Right cardiac atrium (tissue), 5 donors: ENCODE measurements at regions not wholly inside any gene's neighbourhood (a gene's known extent, or its start where the extent isn't known, plus 50 kb on each side); places are given as distances from the start of the nearest gene placed in this dataset.

Source experiments
- ATAC-seq, 2 donors: fragments of 200-7000 bp; cut with Tn5 transposase; one replicate each; pipeline versions ENCODE4 v1.8.0 to v1.9.1; 2020; ENCODE audit warnings: moderate library complexity in 2 of 2, mild to moderate bottlenecking in 1 of 2
- DNase-seq, 3 donors: peaks; one replicate each; pipeline ENCODE4 v3.0.0-alpha.2; 2020
- H3K27ac ChIP-seq: one replicate; pipeline ENCODE4 v1.5.1; 2013; ENCODE audit warnings: mild to moderate bottlenecking, low read length, control low read depth, moderate library complexity
- H3K27me3 ChIP-seq: one replicate; pipeline ENCODE4 v1.6.1; 2013; ENCODE audit not compliant: control insufficient read depth, insufficient read depth
- H3K4me1 ChIP-seq: one replicate; pipeline ENCODE4 v1.6.1; 2013; ENCODE audit warnings: low read length; ENCODE audit not compliant: control insufficient read depth, insufficient read depth
- H3K4me3 ChIP-seq: one replicate; pipeline ENCODE4 v1.5.1; 2013; ENCODE audit warnings: low read length, control low read depth
- H3K9me3 ChIP-seq: one replicate; pipeline ENCODE4 v1.6.1; 2013; ENCODE audit warnings: low read length; ENCODE audit not compliant: control insufficient read depth
- WGBS: extraction: QIAGEN DNeasy Blood & Tissue Kit; methylation state at CpG from one replicate; pipeline ENCODE4 v1.1.7; 2013; 5-methylcytosine and 5-hydroxymethylcytosine counted together
- intact Hi-C, 4 donors: fragments of 100-400 bp; cut with DNase I; formaldehyde crosslinking; loops; one replicate each; pipeline versions ENCODE4 v1.11.0 to v1.14.0; 2022 to 2023
- donor health status: healthy with polysubstance abuse.
- donor health status: DM: no; HTN: yes; CAD: no.
- donor health status: DM: no; HTN: no; CAD: no.
- donor health status: DM: no; HTN: yes; CAD: no; lungs with severe emphysema.
- donor health status: DM: yes; HTN: yes; CAD: no.

- DNase-seq, result no peak
- Histone ChIP-seq H3K4me3 (no peak overlapping the region), H3K9me3 (no peaks in the 10 kb centered on the region), H3K27ac (no peak overlapping the region), H3K27me3 (no peaks in the 10 kb centered on the region), H3K4me1 (no peaks in the 10 kb centered on the region)
- 60% methylated on average over 2 of the region's 2 CpGs for WGBS
- intact Hi-C loops, result no loop called here
- ATAC-seq, result no peak
Observed at GRCh38 chr16:51766739-51767138, 615.7 kb upstream of the SALL1 start.

- Histone ChIP-seq H3K4me1 (no peaks in the 10 kb centered on the region), H3K9me3 (no peaks in the 10 kb centered on the region), H3K27ac (no peak overlapping the region), H3K4me3 (no peak overlapping the region), H3K27me3 (no peaks in the 10 kb centered on the region)
- intact Hi-C loops, result loop anchor here in 1 of 4 donors (5.0 kb wide), 1 partner anchor 621 kb away; no protein-coding TSS in a partner anchor
- ATAC-seq (peak; percentile 55 to 92), DNase-seq (peak in 2 of 3 donors; percentile 12 to 23)
- WGBS, result 70% methylated on average over 6 of the region's 6 CpGs
Observed at GRCh38 chr16:51763072-51763661, 612.1 kb upstream of the SALL1 start.

- intact Hi-C loops, result loop anchor here in 1 of 4 donors (5.0 kb wide), 1 partner anchor 620 kb away; no protein-coding TSS in a partner anchor
- no peaks in the 10 kb centered on the region for H3K4me1 ChIP-seq
- DNase-seq, result peak; percentile 78 to 92 (median 90)
- H3K9me3 ChIP-seq, result no peaks in the 10 kb centered on the region
- ATAC-seq, result peak; percentile 91 to 96
- H3K27ac ChIP-seq, result no peak overlapping the region
- no peaks in the 10 kb centered on the region for H3K27me3 ChIP-seq
- H3K4me3 ChIP-seq, result no peak overlapping the region
- 24% methylated on average over 30 of the region's 30 CpGs for WGBS
Observed at GRCh38 chr16:51762081-51762996, 611.3 kb upstream of the SALL1 start.

- WGBS, result 83% methylated on average over 9 of the region's 9 CpGs
- no peak for ATAC-seq
- no peaks in the 10 kb centered on the region for H3K27me3 ChIP-seq
Observed at GRCh38 chr16:51761001-51761400, 609.9 kb upstream of the SALL1 start.

GRCh38 chr16:51759999-51760398 lies 608.9 kb upstream of the SALL1 start:
- H3K9me3 ChIP-seq, result no peaks in the 10 kb centered on the region
- 65% methylated on average over 5 of the region's 5 CpGs for WGBS
- H3K4me3 ChIP-seq, result no peak overlapping the region
- no peak overlapping the region for H3K27ac ChIP-seq
- intact Hi-C loops, result loop anchor here in 2 of 4 donors (5.0 to 10.0 kb wide), 2 partner anchors 615 to 618 kb away; no protein-coding TSS in a partner anchor
- no peak for DNase-seq
- H3K4me1 ChIP-seq, result no peaks in the 10 kb centered on the region
- H3K27me3 ChIP-seq, result no peaks in the 10 kb centered on the region
- no peak for ATAC-seq

More at GRCh38 chr16:51761001-51761400, 609.9 kb upstream of the SALL1 start:
- no peaks in the 10 kb centered on the region for H3K9me3 ChIP-seq
- intact Hi-C loops, result loop anchor here in 1 of 4 donors (5.0 kb wide), 1 partner anchor 619 kb away; no protein-coding TSS in a partner anchor
- no peak overlapping the region for H3K27ac ChIP-seq
- no peaks in the 10 kb centered on the region for H3K4me1 ChIP-seq
- H3K4me3 ChIP-seq, result no peak overlapping the region
- no peak for DNase-seq

GRCh38 chr16:51759329-51759728 lies 608.3 kb upstream of the SALL1 start:
- ATAC-seq, result no peak
- WGBS, result 26% methylated on average over 4 of the region's 4 CpGs
- no peak for DNase-seq
- no peak overlapping the region for H3K4me3 ChIP-seq
- intact Hi-C loops, result loop anchor here in 1 of 4 donors (10.0 kb wide), 1 partner anchor 615 kb away; no protein-coding TSS in a partner anchor
- no peaks in the 10 kb centered on the region for H3K27me3 ChIP-seq
- H3K27ac ChIP-seq, result no peak overlapping the region
- H3K4me1 ChIP-seq, result no peaks in the 10 kb centered on the region
- no peaks in the 10 kb centered on the region for H3K9me3 ChIP-seq

- 83% methylated on average over 2 of the region's 2 CpGs for WGBS
- H3K4me3 ChIP-seq, result no peak overlapping the region
- no peaks in the 10 kb centered on the region for H3K9me3 ChIP-seq
- H3K27me3 ChIP-seq, result no peaks in the 10 kb centered on the region
- intact Hi-C loops, result loop anchor here in 1 of 4 donors (10.0 kb wide), 1 partner anchor 613 kb away; no protein-coding TSS in a partner anchor
- H3K4me1 ChIP-seq, result no peaks in the 10 kb centered on the region
- ATAC-seq (no peak), DNase-seq (no peak)
- no peak overlapping the region for H3K27ac ChIP-seq
Observed at GRCh38 chr16:51757921-51758479, 606.9 kb upstream of the SALL1 start.

GRCh38 chr16:51757505-51757904 lies 606.4 kb upstream of the SALL1 start:
- intact Hi-C loops, result loop anchor here in 1 of 4 donors (10.0 kb wide), 1 partner anchor 613 kb away; no protein-coding TSS in a partner anchor
- Histone ChIP-seq H3K27me3 (no peaks in the 10 kb centered on the region), H3K9me3 (no peaks in the 10 kb centered on the region), H3K4me1 (no peaks in the 10 kb centered on the region), H3K27ac (no peak overlapping the region), H3K4me3 (no peak overlapping the region)
- WGBS, result 91% methylated on average over 6 of the region's 6 CpGs
- no peak for ATAC-seq
- no peak for DNase-seq

- intact Hi-C loops, result loop anchor here in 1 of 4 donors (10.0 kb wide), 1 partner anchor 612 kb away; no protein-coding TSS in a partner anchor
- H3K4me3 ChIP-seq, result no peak overlapping the region
- ATAC-seq (no peak), DNase-seq (peak in 1 of 3 donors; percentile 14)
- H3K4me1 ChIP-seq, result no peaks in the 10 kb centered on the region
- WGBS, result 97% methylated on average over 7 of the region's 7 CpGs
- no peaks in the 10 kb centered on the region for H3K27me3 ChIP-seq
- H3K27ac ChIP-seq, result no peak overlapping the region
- H3K9me3 ChIP-seq, result no peaks in the 10 kb centered on the region
Observed at GRCh38 chr16:51757124-51757470, 606.0 kb upstream of the SALL1 start.

- H3K27me3 ChIP-seq, result no peaks in the 10 kb centered on the region
- intact Hi-C loops, result loop anchor here in 1 of 4 donors (10.0 kb wide), 1 partner anchor 612 kb away; no protein-coding TSS in a partner anchor
- no peaks in the 10 kb centered on the region for H3K9me3 ChIP-seq
Observed at GRCh38 chr16:51756447-51757123, 605.5 kb upstream of the SALL1 start.

More at GRCh38 chr16:51756447-51757123, 605.5 kb upstream of the SALL1 start:
- Histone ChIP-seq H3K4me1 (no peaks in the 10 kb centered on the region), H3K27ac (no peak overlapping the region), H3K4me3 (no peak overlapping the region)
- ATAC-seq (no peak), DNase-seq (no peak)
- 72% methylated on average over 14 of the region's 14 CpGs for WGBS
